ENCODE measurements at regions not wholly inside any gene's neighbourhood (a gene's known extent, or its start where the extent isn't known, plus 50 kb on each side); places are given as distances from the start of the nearest gene placed in this dataset.

GRCh38 chr9:79185866-79186265, 385.9 kb upstream of the TLE4 start:
- no peaks in the 10 kb centered on the region for H3K4me1 ChIP-seq
- H3K36me3 ChIP-seq: no peaks in the 10 kb centered on the region
- DNase-seq: no peak
- no peaks in the 10 kb centered on the region for H3K9me3 ChIP-seq
- TF ChIP-seq, protein P1, sequence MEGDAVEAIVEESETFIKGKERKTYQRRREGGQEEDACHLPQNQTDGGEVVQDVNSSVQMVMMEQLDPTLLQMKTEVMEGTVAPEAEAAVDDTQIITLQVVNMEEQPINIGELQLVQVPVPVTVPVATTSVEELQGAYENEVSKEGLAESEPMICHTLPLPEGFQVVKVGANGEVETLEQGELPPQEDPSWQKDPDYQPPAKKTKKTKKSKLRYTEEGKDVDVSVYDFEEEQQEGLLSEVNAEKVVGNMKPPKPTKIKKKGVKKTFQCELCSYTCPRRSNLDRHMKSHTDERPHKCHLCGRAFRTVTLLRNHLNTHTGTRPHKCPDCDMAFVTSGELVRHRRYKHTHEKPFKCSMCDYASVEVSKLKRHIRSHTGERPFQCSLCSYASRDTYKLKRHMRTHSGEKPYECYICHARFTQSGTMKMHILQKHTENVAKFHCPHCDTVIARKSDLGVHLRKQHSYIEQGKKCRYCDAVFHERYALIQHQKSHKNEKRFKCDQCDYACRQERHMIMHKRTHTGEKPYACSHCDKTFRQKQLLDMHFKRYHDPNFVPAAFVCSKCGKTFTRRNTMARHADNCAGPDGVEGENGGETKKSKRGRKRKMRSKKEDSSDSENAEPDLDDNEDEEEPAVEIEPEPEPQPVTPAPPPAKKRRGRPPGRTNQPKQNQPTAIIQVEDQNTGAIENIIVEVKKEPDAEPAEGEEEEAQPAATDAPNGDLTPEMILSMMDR (IDR thresholded peaks at IDR 0.05): no peak
- TF ChIP-seq POLR2A (IDR thresholded peaks at IDR 0.05): no peak
- H3K4me3 ChIP-seq: no peak overlapping the region
- intact Hi-C loops (cut with DNase I; ENCODE audit: low total_unique reads): no loop called here
- H3K27ac ChIP-seq: no peak overlapping the region
- no peaks in the 10 kb centered on the region for H3K27me3 ChIP-seq

- Histone ChIP-seq H3K9me3 (no peaks in the 10 kb centered on the region), H3K4me1 (no peaks in the 10 kb centered on the region), H3K27ac (no peak overlapping the region), H3K36me3 (no peaks in the 10 kb centered on the region), H3K27me3 (no peaks in the 10 kb centered on the region), H3K4me3 (no peak overlapping the region)
- no peak for DNase-seq
- TF ChIP-seq, protein P1 (IDR thresholded peaks at IDR 0.05): no peak
- no peak for TF ChIP-seq POLR2A (IDR thresholded peaks at IDR 0.05)
- intact Hi-C loops (cut with DNase I; ENCODE audit: low total_unique reads): no loop called here
Observed at GRCh38 chr9:79189511-79189924, 382.2 kb upstream of the TLE4 start.

GRCh38 chr9:79193001-79193400, 378.8 kb upstream of the TLE4 start:
- no peak for TF ChIP-seq POLR2A (IDR thresholded peaks at IDR 0.05)
- TF ChIP-seq, protein P1 (IDR thresholded peaks at IDR 0.05): no peak
- no peak for DNase-seq
- Histone ChIP-seq H3K9me3 (no peaks in the 10 kb centered on the region), H3K4me1 (no peaks in the 10 kb centered on the region), H3K27me3 (no peaks in the 10 kb centered on the region), H3K27ac (no peak overlapping the region), H3K36me3 (no peaks in the 10 kb centered on the region), H3K4me3 (no peak overlapping the region)
- intact Hi-C loops (cut with DNase I; ENCODE audit: low total_unique reads): no loop called here

- Histone ChIP-seq H3K36me3 (no peaks in the 10 kb centered on the region), H3K4me3 (no peak overlapping the region), H3K27ac (no peak overlapping the region), H3K9me3 (no peaks in the 10 kb centered on the region), H3K4me1 (no peaks in the 10 kb centered on the region), H3K27me3 (no peaks in the 10 kb centered on the region)
- no peak for DNase-seq
- intact Hi-C loops (cut with DNase I; ENCODE audit: low total_unique reads): no loop called here
- TF ChIP-seq, protein P1 (IDR thresholded peaks at IDR 0.05): no peak
- no peak for TF ChIP-seq POLR2A (IDR thresholded peaks at IDR 0.05)
Observed at GRCh38 chr9:79193501-79194223, 378.1 kb upstream of the TLE4 start.

DNA sequence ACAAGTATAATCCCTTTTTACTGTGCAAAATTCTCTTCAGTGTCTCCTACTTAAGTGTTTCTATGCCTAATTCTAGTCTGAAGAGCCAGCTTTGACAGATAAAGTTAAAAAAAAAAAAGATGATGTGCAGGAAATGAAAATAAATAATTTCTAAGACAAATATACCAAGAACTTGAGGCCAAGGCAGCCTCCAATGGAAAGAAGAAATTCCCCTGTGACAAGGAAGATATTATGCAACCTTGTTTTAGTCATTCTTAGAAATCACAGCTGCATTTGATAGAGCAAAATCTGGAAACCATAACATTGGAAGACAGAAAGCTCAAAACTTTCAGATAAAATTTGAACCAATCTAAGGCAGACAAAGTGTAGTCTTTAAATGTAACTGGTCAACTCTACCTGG, 375.9 kb upstream of the TLE4 start:
- Histone ChIP-seq H3K4me3 (no peak overlapping the region), H3K27me3 (no peaks in the 10 kb centered on the region), H3K9me3 (no peaks in the 10 kb centered on the region), H3K36me3 (no peaks in the 10 kb centered on the region), H3K4me1 (no peaks in the 10 kb centered on the region), H3K27ac (no peak overlapping the region)
- intact Hi-C loops (cut with DNase I; ENCODE audit: low total_unique reads): no loop called here
- no peak for TF ChIP-seq POLR2A (IDR thresholded peaks at IDR 0.05)
- no peak for DNase-seq

All from uterus (tissue), 3 donors.